Stimulated activated naive CD8-positive, alpha-beta T cell treated with anti-CD3 and anti-CD28 coated beads, Interleukin-15, Interleukin-2, amounts not matched to agents 100 ng/mL and 50 ng/mL, for 24 hours (primary cell): ENCODE measurements at regions not wholly inside any gene's neighbourhood (a gene's known extent, or its start where the extent isn't known, plus 50 kb on each side); places are given as distances from the start of the nearest gene placed in this dataset.

Experiments used
- H3K27ac Mint-ChIP-seq: one replicate; pipeline ENCODE4 v1.8.0; 2021; ENCODE audit warnings: mild to moderate bottlenecking, mixed read lengths
- H3K27me3 Mint-ChIP-seq: one replicate; pipeline ENCODE4 v1.8.0; 2021; ENCODE audit warnings: mixed read lengths
- H3K36me3 Mint-ChIP-seq: one replicate; pipeline ENCODE4 v1.8.0; 2021; ENCODE audit warnings: low read depth, mixed read lengths
- H3K4me1 Mint-ChIP-seq: one replicate; pipeline ENCODE4 v1.8.0; 2021; ENCODE audit warnings: low read depth, mixed read lengths
- H3K4me3 Mint-ChIP-seq: one replicate; pipeline ENCODE4 v1.8.0; 2021; ENCODE audit warnings: mild to moderate bottlenecking, mixed read lengths
- H3K9me3 Mint-ChIP-seq: one replicate; pipeline ENCODE4 v1.8.0; 2021; ENCODE audit warnings: mixed read lengths

GRCh38 chr5:110177729-110178128 is 488.0 kb downstream of the MAN2A1 start:
- Mint-ChIP-seq H3K4me1 (no peaks in the 10 kb centered on the region), H3K9me3 (peaks cover under 1% of the 10 kb centered on the region), H3K27me3 (no peaks in the 10 kb centered on the region), H3K36me3 (no peaks in the 10 kb centered on the region), H3K27ac (no peak overlapping the region), H3K4me3 (no peak overlapping the region)

- H3K4me3 Mint-ChIP-seq: no peak overlapping the region
- no peaks in the 10 kb centered on the region for H3K27me3 Mint-ChIP-seq
- no peaks in the 10 kb centered on the region for H3K36me3 Mint-ChIP-seq
- no peaks in the 10 kb centered on the region for H3K4me1 Mint-ChIP-seq
- H3K27ac Mint-ChIP-seq: no peak overlapping the region
- H3K9me3 Mint-ChIP-seq: peaks cover 12% of the 10 kb centered on the region
These were observed 489.6 kb downstream of the MAN2A1 start for GRCh38 chr5:110179321-110179720.

GRCh38 chr5:110194191-110194590 is 504.5 kb downstream of the MAN2A1 start:
- Mint-ChIP-seq H3K9me3 (peaks cover 5% of the 10 kb centered on the region), H3K4me3 (no peak overlapping the region), H3K4me1 (no peaks in the 10 kb centered on the region), H3K27ac (no peak overlapping the region), H3K27me3 (no peaks in the 10 kb centered on the region), H3K36me3 (no peaks in the 10 kb centered on the region)

GRCh38 chr5:110195288-110195687 is 505.6 kb downstream of the MAN2A1 start:
- Mint-ChIP-seq H3K9me3 (peaks cover 9% of the 10 kb centered on the region), H3K27me3 (no peaks in the 10 kb centered on the region), H3K27ac (no peak overlapping the region), H3K36me3 (no peaks in the 10 kb centered on the region), H3K4me3 (no peak overlapping the region), H3K4me1 (no peaks in the 10 kb centered on the region)

- Mint-ChIP-seq H3K27me3 (no peaks in the 10 kb centered on the region), H3K9me3 (peaks cover 4% of the 10 kb centered on the region), H3K4me1 (no peaks in the 10 kb centered on the region), H3K36me3 (no peaks in the 10 kb centered on the region), H3K27ac (no peak overlapping the region), H3K4me3 (no peak overlapping the region)
These were observed 512.1 kb downstream of the MAN2A1 start for GRCh38 chr5:110201791-110202190.

- no peaks in the 10 kb centered on the region for H3K4me1 Mint-ChIP-seq
- no peak overlapping the region for H3K4me3 Mint-ChIP-seq
- no peak overlapping the region for H3K27ac Mint-ChIP-seq
- no peaks in the 10 kb centered on the region for H3K36me3 Mint-ChIP-seq
- no peaks in the 10 kb centered on the region for H3K27me3 Mint-ChIP-seq
- H3K9me3 Mint-ChIP-seq: peaks cover 9% of the 10 kb centered on the region
These were observed 513.9 kb downstream of the MAN2A1 start for GRCh38 chr5:110203661-110204060.

- no peak overlapping the region for H3K27ac Mint-ChIP-seq
These were observed 517.1 kb downstream of the TMEM232 start for GRCh38 chr5:110209401-110209800.

GRCh38 chr5:110218981-110219380 is 507.5 kb downstream of the TMEM232 start:
- Mint-ChIP-seq H3K27ac (no peak overlapping the region), H3K27me3 (no peaks in the 10 kb centered on the region), H3K4me3 (no peak overlapping the region), H3K9me3 (peaks cover 40% of the 10 kb centered on the region), H3K4me1 (no peaks in the 10 kb centered on the region), H3K36me3 (peaks cover 22% of the 10 kb centered on the region)

More at GRCh38 chr5:110209401-110209800, 517.1 kb downstream of the TMEM232 start:
- Mint-ChIP-seq H3K27me3 (no peaks in the 10 kb centered on the region), H3K9me3 (peaks cover 23% of the 10 kb centered on the region), H3K36me3 (no peaks in the 10 kb centered on the region), H3K4me3 (no peak overlapping the region), H3K4me1 (no peaks in the 10 kb centered on the region)

- Mint-ChIP-seq H3K27me3 (no peaks in the 10 kb centered on the region), H3K36me3 (peaks cover 22% of the 10 kb centered on the region), H3K9me3 (peaks cover 40% of the 10 kb centered on the region), H3K4me3 (no peak overlapping the region), H3K4me1 (no peaks in the 10 kb centered on the region), H3K27ac (no peak overlapping the region)
These were observed 506.7 kb downstream of the TMEM232 start for GRCh38 chr5:110219769-110220168.

GRCh38 chr5:110221036-110221435 is 505.4 kb downstream of the TMEM232 start:
- Mint-ChIP-seq H3K9me3 (peaks cover 35% of the 10 kb centered on the region), H3K36me3 (peaks cover 19% of the 10 kb centered on the region), H3K4me1 (no peaks in the 10 kb centered on the region), H3K27ac (no peak overlapping the region), H3K27me3 (no peaks in the 10 kb centered on the region), H3K4me3 (no peak overlapping the region)

GRCh38 chr5:110224050-110224449 is 502.4 kb downstream of the TMEM232 start:
- H3K27me3 Mint-ChIP-seq: no peaks in the 10 kb centered on the region
- no peaks in the 10 kb centered on the region for H3K4me1 Mint-ChIP-seq
- H3K4me3 Mint-ChIP-seq: no peak overlapping the region
- no peak overlapping the region for H3K27ac Mint-ChIP-seq
- H3K9me3 Mint-ChIP-seq: peaks cover 29% of the 10 kb centered on the region
- peaks cover 7% of the 10 kb centered on the region for H3K36me3 Mint-ChIP-seq

- no peak overlapping the region for H3K27ac Mint-ChIP-seq
- no peaks in the 10 kb centered on the region for H3K27me3 Mint-ChIP-seq
- H3K4me3 Mint-ChIP-seq: no peak overlapping the region
- peaks cover 40% of the 10 kb centered on the region for H3K9me3 Mint-ChIP-seq
- H3K4me1 Mint-ChIP-seq: no peaks in the 10 kb centered on the region
- peaks cover 7% of the 10 kb centered on the region for H3K36me3 Mint-ChIP-seq
These were observed 500.5 kb downstream of the TMEM232 start for GRCh38 chr5:110225949-110226348.

- peaks cover 6% of the 10 kb centered on the region for H3K9me3 Mint-ChIP-seq
- H3K27ac Mint-ChIP-seq: no peak overlapping the region
- H3K27me3 Mint-ChIP-seq: no peaks in the 10 kb centered on the region
- no peaks in the 10 kb centered on the region for H3K4me1 Mint-ChIP-seq
- H3K4me3 Mint-ChIP-seq: no peak overlapping the region
- no peaks in the 10 kb centered on the region for H3K36me3 Mint-ChIP-seq
These were observed 486.7 kb downstream of the TMEM232 start for GRCh38 chr5:110239786-110240185.

GRCh38 chr5:110242950-110243349 is 483.5 kb downstream of the TMEM232 start:
- Mint-ChIP-seq H3K27ac (no peak overlapping the region), H3K4me1 (no peaks in the 10 kb centered on the region), H3K27me3 (no peaks in the 10 kb centered on the region), H3K4me3 (no peak overlapping the region), H3K9me3 (peaks cover 4% of the 10 kb centered on the region), H3K36me3 (no peaks in the 10 kb centered on the region)

- no peaks in the 10 kb centered on the region for H3K36me3 Mint-ChIP-seq
- no peaks in the 10 kb centered on the region for H3K9me3 Mint-ChIP-seq
- no peaks in the 10 kb centered on the region for H3K4me1 Mint-ChIP-seq
These were observed 477.6 kb downstream of the TMEM232 start for GRCh38 chr5:110248921-110249320.

GRCh38 chr5:110250355-110250754 is 476.1 kb downstream of the TMEM232 start:
- H3K27me3 Mint-ChIP-seq: no peaks in the 10 kb centered on the region
- H3K36me3 Mint-ChIP-seq: no peaks in the 10 kb centered on the region
- no peak overlapping the region for H3K27ac Mint-ChIP-seq
- no peaks in the 10 kb centered on the region for H3K4me1 Mint-ChIP-seq
- H3K9me3 Mint-ChIP-seq: no peaks in the 10 kb centered on the region
- no peak overlapping the region for H3K4me3 Mint-ChIP-seq

More at GRCh38 chr5:110248921-110249320, 477.6 kb downstream of the TMEM232 start:
- Mint-ChIP-seq H3K27ac (no peak overlapping the region), H3K27me3 (no peaks in the 10 kb centered on the region), H3K4me3 (no peak overlapping the region)
